ENCODE measurements at regions not wholly inside any gene's neighbourhood (a gene's known extent, or its start where the extent isn't known, plus 50 kb on each side); places are given as distances from the start of the nearest gene placed in this dataset.

DNA sequence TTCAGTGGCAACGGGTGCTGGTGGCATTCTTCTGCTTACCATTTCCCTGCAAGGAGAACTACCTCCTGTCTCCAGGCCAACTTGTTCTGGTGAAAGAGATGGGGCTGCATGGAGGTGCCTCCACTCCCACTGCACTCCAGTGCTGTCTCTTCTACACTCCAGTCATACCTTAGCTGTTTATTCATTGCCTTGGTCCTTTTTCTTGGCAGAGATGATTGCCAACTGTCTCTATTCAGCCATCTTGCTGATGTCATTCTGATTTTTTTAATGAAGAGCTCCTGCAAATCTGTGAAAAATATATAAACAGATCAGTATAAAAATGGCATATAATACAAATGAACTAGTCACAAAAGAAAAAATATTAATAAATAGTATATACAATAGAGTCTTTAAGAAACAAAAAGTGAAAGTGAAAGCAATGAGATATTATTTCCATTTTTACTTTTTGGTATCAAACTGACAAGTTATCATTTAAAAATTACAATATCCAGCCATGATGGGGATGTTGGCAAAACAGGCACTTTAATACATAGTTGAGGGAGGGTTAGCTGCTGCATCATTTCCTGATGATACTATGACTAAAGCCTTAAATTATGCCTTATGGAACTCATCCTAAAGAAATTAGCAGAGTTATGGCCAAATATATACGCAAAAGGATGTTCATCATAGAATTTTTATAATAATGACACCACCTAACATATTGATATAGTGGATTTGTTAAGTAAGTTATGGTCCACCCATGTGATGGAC lies 109.4 kb downstream of the CARTPT start:
- no peaks in the 10 kb centered on the region for H3K27me3 ChIP-seq (ENCODE audit: control insufficient read depth, low read length)
- H3K4me3 ChIP-seq (ENCODE audit: low read length): no peak overlapping the region
- no peaks in the 10 kb centered on the region for H3F3A ChIP-seq (ENCODE audit: control insufficient read depth, insufficient read depth)
- H3K79me2 ChIP-seq (ENCODE audit: control insufficient read depth, low read length): no peaks in the 10 kb centered on the region
- no peak overlapping the region for H3K27ac ChIP-seq (ENCODE audit: low read depth, low read length)
- H3K9me2 ChIP-seq (replicated peaks; ENCODE audit: control insufficient read depth, low read length): no peaks in the 10 kb centered on the region; the same call in 1 of the 2 replicates
- no peaks in the 10 kb centered on the region for H3K4me1 ChIP-seq (ENCODE audit: control insufficient read depth, low read length)
- peaks cover 13% of the 10 kb centered on the region; the same call in 1 of the 2 replicates for H3K9me3 ChIP-seq (ENCODE audit: control insufficient read depth, insufficient read depth, low read length)
- no peak overlapping the region for H3K4me2 ChIP-seq (ENCODE audit: low read length)
- H3K36me3 ChIP-seq (ENCODE audit: control insufficient read depth, low read length): no peaks in the 10 kb centered on the region
- no peaks in the 10 kb centered on the region for H4K20me1 ChIP-seq (ENCODE audit: control insufficient read depth, insufficient read depth, low read depth, low read length)
- TF ChIP-seq EZH2phosphoT487 (IDR thresholded peaks at IDR 0.05; ENCODE audit: borderline replicate concordance, low read length): no peak
- TF ChIP-seq, protein P1, sequence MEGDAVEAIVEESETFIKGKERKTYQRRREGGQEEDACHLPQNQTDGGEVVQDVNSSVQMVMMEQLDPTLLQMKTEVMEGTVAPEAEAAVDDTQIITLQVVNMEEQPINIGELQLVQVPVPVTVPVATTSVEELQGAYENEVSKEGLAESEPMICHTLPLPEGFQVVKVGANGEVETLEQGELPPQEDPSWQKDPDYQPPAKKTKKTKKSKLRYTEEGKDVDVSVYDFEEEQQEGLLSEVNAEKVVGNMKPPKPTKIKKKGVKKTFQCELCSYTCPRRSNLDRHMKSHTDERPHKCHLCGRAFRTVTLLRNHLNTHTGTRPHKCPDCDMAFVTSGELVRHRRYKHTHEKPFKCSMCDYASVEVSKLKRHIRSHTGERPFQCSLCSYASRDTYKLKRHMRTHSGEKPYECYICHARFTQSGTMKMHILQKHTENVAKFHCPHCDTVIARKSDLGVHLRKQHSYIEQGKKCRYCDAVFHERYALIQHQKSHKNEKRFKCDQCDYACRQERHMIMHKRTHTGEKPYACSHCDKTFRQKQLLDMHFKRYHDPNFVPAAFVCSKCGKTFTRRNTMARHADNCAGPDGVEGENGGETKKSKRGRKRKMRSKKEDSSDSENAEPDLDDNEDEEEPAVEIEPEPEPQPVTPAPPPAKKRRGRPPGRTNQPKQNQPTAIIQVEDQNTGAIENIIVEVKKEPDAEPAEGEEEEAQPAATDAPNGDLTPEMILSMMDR (IDR thresholded peaks at IDR 0.05; ENCODE audit: low read depth, low read length, poor library complexity, severe bottlenecking): no peak

DNA sequence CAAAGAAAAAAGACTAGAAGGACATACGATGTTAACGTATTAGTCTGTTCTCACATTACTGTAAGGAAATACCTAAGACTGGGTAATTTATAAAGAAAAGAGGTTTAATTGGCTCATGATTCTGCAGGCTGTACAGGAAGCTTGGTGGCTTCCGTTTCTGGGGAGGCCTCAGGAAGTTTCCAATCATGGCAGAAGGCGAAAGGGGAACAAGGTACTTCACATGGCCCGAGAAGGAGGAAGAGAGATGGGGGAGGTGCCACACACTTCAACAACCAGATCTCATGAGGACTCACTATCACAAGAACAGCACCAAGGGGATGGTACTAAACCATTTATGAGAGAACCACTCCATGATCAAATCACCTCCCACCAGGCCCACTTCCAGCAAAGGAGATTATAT lies 110.1 kb downstream of the CARTPT start:
- H3K79me2 ChIP-seq (ENCODE audit: control insufficient read depth, low read length): no peaks in the 10 kb centered on the region
- peaks cover 13% of the 10 kb centered on the region; the same call in 1 of the 2 replicates for H3K9me3 ChIP-seq (ENCODE audit: control insufficient read depth, insufficient read depth, low read length)
- no peaks in the 10 kb centered on the region for H3K27me3 ChIP-seq (ENCODE audit: control insufficient read depth, low read length)
- TF ChIP-seq EZH2phosphoT487 (IDR thresholded peaks at IDR 0.05; ENCODE audit: borderline replicate concordance, low read length): no peak
- TF ChIP-seq, protein P1 (IDR thresholded peaks at IDR 0.05; ENCODE audit: low read depth, low read length, poor library complexity, severe bottlenecking): no peak
- H3K4me3 ChIP-seq (ENCODE audit: low read length): no peak overlapping the region
- H3K4me1 ChIP-seq (ENCODE audit: control insufficient read depth, low read length): no peaks in the 10 kb centered on the region
- H3K27ac ChIP-seq (ENCODE audit: low read depth, low read length): no peak overlapping the region
- H3K4me2 ChIP-seq (ENCODE audit: low read length): no peak overlapping the region
- H3F3A ChIP-seq (ENCODE audit: control insufficient read depth, insufficient read depth): no peaks in the 10 kb centered on the region
- H3K9me2 ChIP-seq (replicated peaks; ENCODE audit: control insufficient read depth, low read length): no peaks in the 10 kb centered on the region; the same call in 1 of the 2 replicates
- H4K20me1 ChIP-seq (ENCODE audit: control insufficient read depth, insufficient read depth, low read depth, low read length): no peaks in the 10 kb centered on the region
- no peaks in the 10 kb centered on the region for H3K36me3 ChIP-seq (ENCODE audit: control insufficient read depth, low read length)

DNA sequence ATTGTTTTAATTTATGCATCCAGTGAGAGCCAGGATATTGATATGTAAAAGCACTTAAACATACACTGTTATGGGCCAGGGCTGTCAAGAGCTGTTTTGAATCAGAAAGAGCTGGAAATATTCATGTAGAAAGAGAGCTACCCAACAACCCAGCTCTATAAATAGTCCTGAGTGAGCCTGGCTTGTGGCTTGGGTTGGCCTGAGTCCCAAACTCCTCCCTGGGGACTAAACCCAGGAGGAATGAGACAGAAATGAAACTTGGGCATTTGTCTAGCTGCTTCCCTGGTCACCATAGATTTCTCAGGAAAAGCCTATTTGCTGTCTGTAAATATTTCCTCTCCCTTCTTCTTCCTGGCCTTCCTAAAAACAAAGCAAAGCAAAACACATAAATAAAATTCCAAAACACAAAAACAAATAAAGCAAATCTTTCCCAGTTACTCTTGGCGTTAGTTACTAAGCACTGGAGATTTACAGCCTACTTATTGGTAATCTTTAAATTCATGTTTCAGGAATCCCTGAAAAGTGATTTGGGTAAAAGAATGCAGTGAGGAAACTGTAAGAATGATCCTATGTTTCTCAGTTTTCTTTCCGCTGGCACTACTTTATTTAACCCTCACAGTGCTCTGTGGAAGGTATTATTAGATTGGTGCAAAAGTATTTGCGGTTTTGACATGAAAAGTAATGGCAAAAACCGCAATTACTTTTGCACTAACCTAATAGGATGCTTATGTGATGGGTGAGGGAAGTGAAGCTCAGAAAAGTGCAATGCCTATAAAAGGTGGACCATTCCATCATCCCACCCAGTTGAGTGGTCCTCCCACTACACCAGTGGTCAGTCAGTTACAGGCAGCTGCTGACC lies 111.8 kb downstream of the CARTPT start:
- no peaks in the 10 kb centered on the region for H3K79me2 ChIP-seq (ENCODE audit: control insufficient read depth, low read length)
- H3K9me3 ChIP-seq (ENCODE audit: control insufficient read depth, insufficient read depth, low read length): peaks cover 13% of the 10 kb centered on the region; the same call in 1 of the 2 replicates
- no peaks in the 10 kb centered on the region for H3K27me3 ChIP-seq (ENCODE audit: control insufficient read depth, low read length)
- H4K20me1 ChIP-seq (ENCODE audit: control insufficient read depth, insufficient read depth, low read depth, low read length): no peaks in the 10 kb centered on the region
- H3K4me1 ChIP-seq (ENCODE audit: control insufficient read depth, low read length): no peaks in the 10 kb centered on the region
- no peaks in the 10 kb centered on the region for H3K36me3 ChIP-seq (ENCODE audit: control insufficient read depth, low read length)
- no peaks in the 10 kb centered on the region for H3F3A ChIP-seq (ENCODE audit: control insufficient read depth, insufficient read depth)
- H3K9me2 ChIP-seq (replicated peaks; ENCODE audit: control insufficient read depth, low read length): no peaks in the 10 kb centered on the region; the same call in 1 of the 2 replicates
- no peak overlapping the region for H3K4me2 ChIP-seq (ENCODE audit: low read length)
- no peak overlapping the region for H3K4me3 ChIP-seq (ENCODE audit: low read length)
- no peak overlapping the region for H3K27ac ChIP-seq (ENCODE audit: low read depth, low read length)
- TF ChIP-seq, protein P1 (IDR thresholded peaks at IDR 0.05; ENCODE audit: low read depth, low read length, poor library complexity, severe bottlenecking): no peak
- no peak for TF ChIP-seq EZH2phosphoT487 (IDR thresholded peaks at IDR 0.05; ENCODE audit: borderline replicate concordance, low read length)

Data from DOHH2 (cell line).